PC-3 (cell line): ENCODE measurements at regions not wholly inside any gene's neighbourhood (a gene's known extent, or its start where the extent isn't known, plus 50 kb on each side); places are given as distances from the start of the nearest gene placed in this dataset.
A peak's percentile ranks its signal among the peaks of the same experiment; 100 is the strongest.

Experiments used
- ATAC-seq: fragments of 200-7000 bp; cut with Tn5 transposase; 2 replicates; pipeline ENCODE4 v1.9.1; 2020; ENCODE audit warnings: mild to moderate bottlenecking, moderate library complexity
- BruUV-seq: library from RNA; stranded (reverse); fragments of 400-500 nt; replicated peaks from 2 replicates; lab custom pipeline; 2021; lab: Mats Ljungman, UMichigan
- CTCF ChIA-PET: fragments of 300-600 bp; sonication (Branson Sonifier 250); formaldehyde crosslinking; loops from one replicate; lab custom pipeline; 2022; ENCODE audit warnings: antibody characterized with exemption; lab: Charles Lee
- POLR2A ChIA-PET: fragments of 300-600 bp; sonication (Branson Sonifier 250); formaldehyde crosslinking; loops from one replicate; lab custom pipeline; 2022; ENCODE audit warnings: antibody characterized with exemption; ENCODE audit not compliant: unreplicated experiment; lab: Charles Lee
- DNase-seq: peaks from one replicate; pipeline ENCODE4 v3.0.0-alpha.2; 2015
- H2AFZ ChIP-seq: fragments of 300-600 bp; sonication (generic); 2 replicates; pipeline ENCODE4 v1.6.0; 2016; ENCODE audit warnings: antibody characterized with exemption, low read length
- H3F3A ChIP-seq: fragments of 300-600 bp; sonication (generic); one replicate; pipeline ENCODE4 v1.6.0; 2017; ENCODE audit warnings: antibody characterized with exemption, low read length, control low read depth, mild to moderate bottlenecking; ENCODE audit not compliant: unreplicated experiment
- H3K27ac ChIP-seq: fragments of 300-600 bp; sonication (generic); 2 replicates; pipeline ENCODE4 v1.5.1; 2016; ENCODE audit warnings: mild to moderate bottlenecking, low read length
- H3K27me3 ChIP-seq: fragments of 300-600 bp; sonication (generic); 2 replicates; pipeline ENCODE4 v1.6.1; 2016; ENCODE audit warnings: low read length, mixed read lengths
- H3K36me3 ChIP-seq: fragments of 300-600 bp; sonication (generic); 2 replicates; pipeline ENCODE4 v1.6.1; 2016; ENCODE audit warnings: low read depth, mixed run types, low read length, mixed read lengths
- H3K4me1 ChIP-seq: fragments of 300-600 bp; sonication (generic); 2 replicates; pipeline ENCODE4 v1.5.1; 2016; ENCODE audit warnings: low read length; ENCODE audit not compliant: insufficient read depth
- H3K4me2 ChIP-seq: fragments of 300-600 bp; sonication (generic); 2 replicates; pipeline ENCODE4 v1.6.0; 2016; ENCODE audit warnings: low read length
- H3K4me3 ChIP-seq: fragments of 300-600 bp; sonication (generic); 2 replicates; pipeline ENCODE4 v1.5.1; 2016; ENCODE audit warnings: mild to moderate bottlenecking, low read length, mixed read lengths
- H3K79me2 ChIP-seq: fragments of 300-600 bp; sonication (generic); 2 replicates; pipeline ENCODE4 v1.6.1; 2017; ENCODE audit warnings: low read length, mixed read lengths
- H3K9ac ChIP-seq: fragments of 300-600 bp; sonication (generic); 2 replicates; pipeline ENCODE4 v1.6.0; 2016; ENCODE audit warnings: mild to moderate bottlenecking, low read length
- H3K9me2 ChIP-seq: fragments of 300-600 bp; sonication (generic); replicated peaks from 2 replicates; pipeline ENCODE4 v1.6.1; 2016; ENCODE audit warnings: mixed run types, low read length, mixed read lengths
- H3K9me3 ChIP-seq: fragments of 300-600 bp; sonication (generic); 2 replicates; pipeline ENCODE4 v1.6.1; 2016; ENCODE audit warnings: low read length, mixed read lengths
- H4K20me1 ChIP-seq: fragments of 300-600 bp; sonication (generic); 2 replicates; pipeline ENCODE4 v1.6.1; 2016; ENCODE audit warnings: low read length, mixed read lengths
- EZH2 ChIP-seq: fragments of 300-600 bp; sonication (generic); IDR thresholded peaks from one replicate; pipeline ENCODE4 v1.6.1; 2017; ENCODE audit warnings: antibody characterized with exemption, mild to moderate bottlenecking, low read length; ENCODE audit not compliant: unreplicated experiment
- EZH2phosphoT487 ChIP-seq: fragments of 300-600 bp; sonication (generic); IDR thresholded peaks from 2 replicates; pipeline ENCODE4 v1.6.1; 2018; ENCODE audit warnings: mild to moderate bottlenecking, antibody characterized with exemption, low read length, borderline replicate concordance
- intact Hi-C: fragments of 100-400 bp; cut with micrococcal nuclease; formaldehyde crosslinking; loops from 2 replicates; pipeline ENCODE4 v1.9.0; 2023
- TF ChIP-seq, protein P1 (sequence below): fragments of 300-600 bp; sonication (generic); conservative IDR thresholded peaks from 2 replicates; pipeline ENCODE4 v1.5.1; 2017; ENCODE audit warnings: antibody characterized with exemption, low read depth, mild to moderate bottlenecking, low read length

GRCh38 chr2:217000406-217000805 lies 140.5 kb upstream of the TNP1 start:
- ATAC-seq (peak; percentile 64), DNase-seq (peak; percentile 27)
- H3K9me2 ChIP-seq, result no peaks in the 10 kb centered on the region
- intact Hi-C loops, result loop anchor here (1.0 to 5.0 kb wide), 3 partner anchors 367 to 712 kb away; no protein-coding TSS in a partner anchor
- no peaks in the 10 kb centered on the region for H4K20me1 ChIP-seq
- no peak overlapping the region for H3K27ac ChIP-seq
- H3K27me3 ChIP-seq, result no peaks in the 10 kb centered on the region
- H3K4me1 ChIP-seq, result no peaks in the 10 kb centered on the region
- H3K79me2 ChIP-seq, result no peaks in the 10 kb centered on the region
- BruUV-seq, result no TSS peak
- H3K4me2 ChIP-seq, result no peak overlapping the region
- ChIA-PET POLR2A (no interaction called here), CTCF (no interaction called here)
- H3K9me3 ChIP-seq, result no peaks in the 10 kb centered on the region
- H2AFZ ChIP-seq, result no peak overlapping the region
- H3F3A ChIP-seq, result no peaks in the 10 kb centered on the region
- H3K4me3 ChIP-seq, result no peak overlapping the region
- TF ChIP-seq, protein P1, sequence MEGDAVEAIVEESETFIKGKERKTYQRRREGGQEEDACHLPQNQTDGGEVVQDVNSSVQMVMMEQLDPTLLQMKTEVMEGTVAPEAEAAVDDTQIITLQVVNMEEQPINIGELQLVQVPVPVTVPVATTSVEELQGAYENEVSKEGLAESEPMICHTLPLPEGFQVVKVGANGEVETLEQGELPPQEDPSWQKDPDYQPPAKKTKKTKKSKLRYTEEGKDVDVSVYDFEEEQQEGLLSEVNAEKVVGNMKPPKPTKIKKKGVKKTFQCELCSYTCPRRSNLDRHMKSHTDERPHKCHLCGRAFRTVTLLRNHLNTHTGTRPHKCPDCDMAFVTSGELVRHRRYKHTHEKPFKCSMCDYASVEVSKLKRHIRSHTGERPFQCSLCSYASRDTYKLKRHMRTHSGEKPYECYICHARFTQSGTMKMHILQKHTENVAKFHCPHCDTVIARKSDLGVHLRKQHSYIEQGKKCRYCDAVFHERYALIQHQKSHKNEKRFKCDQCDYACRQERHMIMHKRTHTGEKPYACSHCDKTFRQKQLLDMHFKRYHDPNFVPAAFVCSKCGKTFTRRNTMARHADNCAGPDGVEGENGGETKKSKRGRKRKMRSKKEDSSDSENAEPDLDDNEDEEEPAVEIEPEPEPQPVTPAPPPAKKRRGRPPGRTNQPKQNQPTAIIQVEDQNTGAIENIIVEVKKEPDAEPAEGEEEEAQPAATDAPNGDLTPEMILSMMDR, result peak; percentile 33; the same call in 1 of the 2 replicates
- TF ChIP-seq EZH2phosphoT487, result no peak
- H3K36me3 ChIP-seq, result no peaks in the 10 kb centered on the region
- no peak overlapping the region for H3K9ac ChIP-seq

GRCh38 chr2:216996279-216996845 lies 136.5 kb upstream of the TNP1 start:
- BruUV-seq, result no TSS peak
- ChIA-PET POLR2A (no interaction called here), CTCF (no interaction called here)
- intact Hi-C loops, result no loop called here
- peak overlapping the region; percentile 35 for H2AFZ ChIP-seq
- H3K27ac ChIP-seq, result no peak overlapping the region
- H3K4me3 ChIP-seq, result no peak overlapping the region
- H3K9me2 ChIP-seq, result no peaks in the 10 kb centered on the region
- DNase-seq (no peak), ATAC-seq (no peak)
- H3K27me3 ChIP-seq, result no peaks in the 10 kb centered on the region
- no peaks in the 10 kb centered on the region for H3F3A ChIP-seq
- H4K20me1 ChIP-seq, result no peaks in the 10 kb centered on the region
- H3K9ac ChIP-seq, result no peak overlapping the region
- no peaks in the 10 kb centered on the region for H3K9me3 ChIP-seq
- H3K4me1 ChIP-seq, result no peaks in the 10 kb centered on the region
- H3K36me3 ChIP-seq, result no peaks in the 10 kb centered on the region
- peak overlapping the region; percentile 40 for H3K4me2 ChIP-seq
- TF ChIP-seq, protein P1, result no peak
- TF ChIP-seq EZH2phosphoT487, result no peak
- no peak for TF ChIP-seq EZH2
- H3K79me2 ChIP-seq, result no peaks in the 10 kb centered on the region

DNA sequence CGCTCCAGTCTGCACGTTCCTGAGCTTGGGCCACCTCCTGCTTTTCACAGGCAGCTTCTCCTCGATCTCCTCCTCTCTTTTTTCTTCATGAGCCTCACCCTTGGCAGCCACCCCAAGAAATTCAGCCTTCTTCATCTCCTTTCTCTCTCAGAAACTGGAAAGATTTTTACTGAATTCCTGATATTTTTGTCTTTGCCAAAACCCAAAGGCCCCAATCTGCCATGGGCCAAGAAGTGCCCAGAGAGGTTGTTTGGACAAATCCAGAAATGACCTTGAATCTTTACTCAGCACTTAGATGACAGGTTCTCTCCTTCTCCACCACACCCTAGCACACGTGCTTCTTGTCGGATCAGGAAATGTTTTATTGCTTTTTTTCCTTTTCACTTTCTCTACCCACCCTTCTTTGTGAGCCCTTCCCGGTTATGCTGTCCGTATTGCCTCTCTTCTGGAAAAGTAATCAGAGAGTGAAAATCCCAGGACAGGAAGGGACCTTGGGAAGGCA lies 134.5 kb upstream of the TNP1 start:
- Histone ChIP-seq H2AFZ (no peak overlapping the region), H3K27ac (no peak overlapping the region), H3K79me2 (no peaks in the 10 kb centered on the region), H3K9ac (no peak overlapping the region), H3K4me2 (no peak overlapping the region), H3K4me3 (no peak overlapping the region), H3K4me1 (no peaks in the 10 kb centered on the region), H3K9me3 (no peaks in the 10 kb centered on the region), H4K20me1 (no peaks in the 10 kb centered on the region), H3K36me3 (no peaks in the 10 kb centered on the region), H3K27me3 (no peaks in the 10 kb centered on the region), H3F3A (no peaks in the 10 kb centered on the region), H3K9me2 (no peaks in the 10 kb centered on the region)
- TF ChIP-seq, protein P1, result no peak
- no peak for TF ChIP-seq EZH2
- no peak for TF ChIP-seq EZH2phosphoT487
- ChIA-PET CTCF (no interaction called here), POLR2A (no interaction called here)
- BruUV-seq, result no TSS peak
- intact Hi-C loops, result no loop called here
- DNase-seq, result no peak
- no peak for ATAC-seq
